Ovary (tissue), 7 donors: ENCODE measurements at regions not wholly inside any gene's neighbourhood (a gene's known extent, or its start where the extent isn't known, plus 50 kb on each side); places are given as distances from the start of the nearest gene placed in this dataset.

Experiments
- DNase-seq, 5 donors: peaks; one replicate each; pipeline ENCODE4 v3.0.0-alpha.2; 2019 to 2020
- H3K27ac ChIP-seq, 2 donors: fragments of 200-600 bp; one replicate each; pipeline versions ENCODE4 v1.5.1 to v1.8.0; 2019 to 2022
- H3K27me3 ChIP-seq: fragments of 200-600 bp; one replicate; pipeline ENCODE4 v1.8.0; 2022
- H3K36me3 ChIP-seq: fragments of 200-600 bp; sonication (generic); one replicate; pipeline ENCODE4 v1.5.1; 2019
- H3K4me1 ChIP-seq: one replicate; pipeline ENCODE4 v1.8.1; 2013; ENCODE audit warnings: mild to moderate bottlenecking, moderate library complexity; ENCODE audit not compliant: insufficient read depth
- H3K4me3 ChIP-seq: fragments of 200-600 bp; sonication (generic); one replicate; pipeline ENCODE4 v1.5.1; 2017
- H3K9me3 ChIP-seq, 2 donors: fragments of 200-600 bp in 1 of 2; sonication (generic) in 1 of 2; one replicate each; pipeline versions ENCODE4 v1.5.1 to v1.8.1; 2013 to 2019; ENCODE audit warnings: mild to moderate bottlenecking in 1 of 2, moderate library complexity in 1 of 2
- EP300 ChIP-seq: sonication (generic); formaldehyde crosslinking; IDR thresholded peaks from one replicate; pipeline ENCODE4 v1.6.1; 2017; ENCODE audit warnings: antibody characterized with exemption
- POLR2A ChIP-seq: fragments of 450-650 bp; IDR thresholded peaks from one replicate; pipeline ENCODE4 v1.6.1; 2017; ENCODE audit warnings: antibody characterized with exemption, mild to moderate bottlenecking, moderate library complexity
- WGBS, 3 donors: extraction: QIAGEN DNeasy Blood & Tissue Kit in 1 of 3; methylation state at CpG; one replicate each; pipeline versions ENCODE4 v1.1.5 to v1.1.7; 2013 to 2017; 5-methylcytosine and 5-hydroxymethylcytosine counted together
- intact Hi-C, 4 donors: fragments of 100-400 bp; cut with DNase I; formaldehyde crosslinking; loops; one replicate each; pipeline versions ENCODE4 v1.11.0 to v1.15.1; 2022 to 2023
- TF ChIP-seq, protein P1 (sequence below), 3 donors: fragments of 450-650 bp in 2 of 3; fragments of 200-600 bp in 1 of 3; IDR thresholded peaks; one replicate each; pipeline versions ENCODE4 v1.5.1 to v1.8.0; 2016 to 2022; ENCODE audit warnings: antibody characterized with exemption in 3 of 3, mild to moderate bottlenecking in 1 of 3
- donor health status: DM: no; HTN: no; CAD: no; lungs with moderate emphysema.
- donor health status: DM: no; HTN: no; CAD: no.
- donor health status: Bipolar disorder and iron deficiency.
- donor health status: DM: no; HTN: no; CAD: no.
- donor health status: DM: yes; HTN: yes; CAD: no.

DNA sequence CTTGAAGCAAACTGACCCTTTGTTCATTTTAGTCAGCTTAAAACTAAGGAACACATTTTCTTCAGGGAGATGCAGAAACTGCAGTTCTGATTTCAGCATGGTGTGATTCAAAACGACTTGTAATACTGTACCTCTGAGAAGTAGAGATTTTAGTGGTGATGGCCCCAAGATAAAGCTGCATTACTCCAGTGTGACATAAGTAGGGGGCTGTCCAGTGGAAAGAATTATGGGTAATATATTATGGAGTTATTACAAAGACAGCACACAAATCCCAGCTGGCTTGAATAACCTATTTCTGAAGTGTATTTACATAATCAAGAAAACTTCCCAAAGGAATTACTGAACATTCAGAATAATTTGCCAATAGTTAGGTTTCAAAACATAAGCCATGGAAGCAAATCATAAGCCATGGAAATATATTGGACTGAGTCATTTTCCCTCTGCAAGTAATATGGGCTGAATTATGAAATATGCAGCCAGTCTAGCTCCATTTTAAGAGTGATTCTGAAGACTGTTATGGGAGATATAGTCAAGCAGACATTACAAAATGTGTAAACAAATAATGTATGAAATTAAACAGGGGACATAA, 133.7 kb upstream of the FBXL17 start:
- Histone ChIP-seq H3K27me3 (no peaks in the 10 kb centered on the region), H3K27ac (no peak overlapping the region), H3K36me3 (no peaks in the 10 kb centered on the region), H3K4me3 (no peak overlapping the region), H3K4me1 (no peaks in the 10 kb centered on the region), H3K9me3 (no peaks in the 10 kb centered on the region)
- 22 to 38% (median 24%) methylated on average over 1 of the region's 1 CpG for WGBS, 3 donors
- no peak for DNase-seq
- intact Hi-C loops, result no loop called here
- TF ChIP-seq, protein P1, sequence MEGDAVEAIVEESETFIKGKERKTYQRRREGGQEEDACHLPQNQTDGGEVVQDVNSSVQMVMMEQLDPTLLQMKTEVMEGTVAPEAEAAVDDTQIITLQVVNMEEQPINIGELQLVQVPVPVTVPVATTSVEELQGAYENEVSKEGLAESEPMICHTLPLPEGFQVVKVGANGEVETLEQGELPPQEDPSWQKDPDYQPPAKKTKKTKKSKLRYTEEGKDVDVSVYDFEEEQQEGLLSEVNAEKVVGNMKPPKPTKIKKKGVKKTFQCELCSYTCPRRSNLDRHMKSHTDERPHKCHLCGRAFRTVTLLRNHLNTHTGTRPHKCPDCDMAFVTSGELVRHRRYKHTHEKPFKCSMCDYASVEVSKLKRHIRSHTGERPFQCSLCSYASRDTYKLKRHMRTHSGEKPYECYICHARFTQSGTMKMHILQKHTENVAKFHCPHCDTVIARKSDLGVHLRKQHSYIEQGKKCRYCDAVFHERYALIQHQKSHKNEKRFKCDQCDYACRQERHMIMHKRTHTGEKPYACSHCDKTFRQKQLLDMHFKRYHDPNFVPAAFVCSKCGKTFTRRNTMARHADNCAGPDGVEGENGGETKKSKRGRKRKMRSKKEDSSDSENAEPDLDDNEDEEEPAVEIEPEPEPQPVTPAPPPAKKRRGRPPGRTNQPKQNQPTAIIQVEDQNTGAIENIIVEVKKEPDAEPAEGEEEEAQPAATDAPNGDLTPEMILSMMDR (IDR thresholded peaks at IDR 0.05), result no peak
- TF ChIP-seq POLR2A (no peak), EP300 (no peak)

DNA sequence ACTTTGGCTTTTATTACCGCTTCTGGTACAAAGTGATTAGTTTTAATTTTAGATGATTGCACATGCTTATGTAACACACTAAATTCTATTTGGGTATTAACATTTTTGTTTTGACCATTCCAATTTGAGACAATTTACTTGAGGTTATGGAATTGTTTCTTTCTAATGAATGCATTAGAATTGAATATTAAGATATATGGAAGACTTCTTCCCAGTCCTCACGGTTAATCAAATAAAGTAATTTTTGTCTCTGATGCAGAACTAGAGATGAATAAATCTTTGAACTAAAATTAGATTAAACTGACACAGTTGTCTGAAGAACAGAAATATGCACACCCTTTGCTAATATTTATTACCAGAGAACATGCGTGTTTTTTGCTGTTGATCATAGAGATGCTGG, 127.1 kb upstream of the FBXL17 start:
- no peak overlapping the region for H3K4me3 ChIP-seq
- TF ChIP-seq, protein P1 (IDR thresholded peaks at IDR 0.05), result no peak
- TF ChIP-seq POLR2A (no peak), EP300 (no peak)
- H3K27ac ChIP-seq, result no peak overlapping the region
- WGBS, 3 donors, result 85 to 90% (median 89%) methylated on average over 3 of the region's 3 CpGs
- DNase-seq, result no peak
- no peaks in the 10 kb centered on the region for H3K36me3 ChIP-seq
- H3K4me1 ChIP-seq, result no peaks in the 10 kb centered on the region
- H3K27me3 ChIP-seq, result no peaks in the 10 kb centered on the region
- no peaks in the 10 kb centered on the region for H3K9me3 ChIP-seq
- intact Hi-C loops, result no loop called here

DNA sequence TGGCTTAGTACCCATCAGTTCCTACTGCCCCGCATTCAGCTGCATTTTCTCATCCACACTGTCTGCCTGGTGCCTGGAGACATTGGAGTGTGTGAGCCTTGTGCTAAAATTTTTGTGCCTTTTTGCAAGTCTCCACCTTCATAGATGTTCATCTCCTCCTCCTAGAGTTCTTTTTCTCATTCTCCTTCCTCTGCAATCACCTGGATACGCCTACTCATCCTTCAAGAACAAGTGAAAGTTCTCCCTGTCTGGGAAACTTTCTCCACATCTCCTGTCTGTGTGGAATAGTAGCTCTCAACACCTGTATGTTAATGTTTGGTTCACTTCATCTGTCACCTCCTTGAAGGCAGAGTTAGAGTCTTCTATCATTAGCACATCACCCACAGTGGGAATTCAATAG, 125.7 kb upstream of the FBXL17 start:
- TF ChIP-seq, protein P1 (IDR thresholded peaks at IDR 0.05), result no peak
- TF ChIP-seq EP300 (no peak), POLR2A (no peak)
- WGBS, 3 donors, result 84 to 92% (median 87%) methylated on average over 2 of the region's 2 CpGs
- H3K27me3 ChIP-seq, result no peaks in the 10 kb centered on the region
- intact Hi-C loops, result no loop called here
- no peak overlapping the region for H3K27ac ChIP-seq
- H3K36me3 ChIP-seq, result no peaks in the 10 kb centered on the region
- DNase-seq, result no peak
- H3K4me3 ChIP-seq, result no peak overlapping the region
- no peaks in the 10 kb centered on the region for H3K4me1 ChIP-seq
- H3K9me3 ChIP-seq, result no peaks in the 10 kb centered on the region

DNA sequence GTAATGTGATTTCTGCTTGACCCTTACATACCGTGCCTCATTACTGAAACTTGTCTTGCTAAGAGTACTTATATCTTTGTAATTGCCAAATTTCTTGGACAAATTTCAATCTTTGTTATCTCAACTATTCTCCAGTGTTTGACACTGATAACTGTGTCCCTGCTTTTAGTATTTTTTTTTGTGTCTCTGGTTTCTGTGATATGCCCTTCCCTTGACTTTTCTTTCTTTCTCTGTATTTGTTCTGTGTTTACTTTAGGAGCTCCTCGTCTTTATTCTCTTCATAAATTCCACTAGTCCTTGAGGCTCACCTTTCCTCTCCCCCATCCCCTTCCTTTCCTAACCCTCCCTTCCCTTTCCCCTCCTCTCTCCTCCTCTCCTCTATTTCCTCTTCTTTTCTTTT, 123.7 kb upstream of the FBXL17 start:
- DNase-seq, result no peak
- intact Hi-C loops, result no loop called here
- 47 to 77% (median 58%) methylated on average over 2 of the region's 2 CpGs for WGBS, 3 donors
- TF ChIP-seq POLR2A, result no peak
- TF ChIP-seq EP300, result no peak
- TF ChIP-seq, protein P1 (IDR thresholded peaks at IDR 0.05), result no peak
- no peaks in the 10 kb centered on the region for H3K36me3 ChIP-seq
- H3K27ac ChIP-seq, result no peak overlapping the region
- no peaks in the 10 kb centered on the region for H3K27me3 ChIP-seq
- H3K4me1 ChIP-seq, result no peaks in the 10 kb centered on the region
- H3K4me3 ChIP-seq, result no peak overlapping the region
- peaks cover 0 to 2% of the 10 kb centered on the region in 2 donors for H3K9me3 ChIP-seq
